H1 (cell line): ENCODE measurements at regions not wholly inside any gene's neighbourhood (a gene's known extent, or its start where the extent isn't known, plus 50 kb on each side); places are given as distances from the start of the nearest gene placed in this dataset.

Source experiments
- BACH1 ChIP-seq: IDR thresholded peaks from 2 replicates; pipeline ENCODE4 v1.6.1; 2012; ENCODE audit warnings: low read length, improper control_type of control experiment
- CHD1 ChIP-seq: IDR thresholded peaks from 2 replicates; pipeline ENCODE4 v1.6.1; 2012; ENCODE audit warnings: low read depth, low read length, improper control_type of control experiment
- CREB1 ChIP-seq: IDR thresholded peaks from 2 replicates; pipeline ENCODE4 v1.6.1; 2012; ENCODE audit warnings: inconsistent platforms
- CTBP2 ChIP-seq: IDR thresholded peaks from 2 replicates; pipeline ENCODE4 v1.7.0; 2011; ENCODE audit warnings: borderline replicate concordance, mild to moderate bottlenecking, moderate library complexity, mixed read lengths, low read length; ENCODE audit not compliant: insufficient read depth, insufficient read length
- JUN ChIP-seq: IDR thresholded peaks from 2 replicates; pipeline ENCODE4 v1.6.1; 2011; ENCODE audit warnings: low read depth, mild to moderate bottlenecking, improper control_type of control experiment, low read length
- ZNF274 ChIP-seq: IDR thresholded peaks from 2 replicates; pipeline ENCODE4 v1.7.0; 2012; ENCODE audit warnings: low read length, borderline replicate concordance; ENCODE audit errors: extremely low read depth
- TF ChIP-seq, protein P1 (sequence below): IDR thresholded peaks from 2 replicates; pipeline ENCODE4 v1.6.1; 2011; ENCODE audit warnings: low read depth, mild to moderate bottlenecking, low read length; ENCODE audit not compliant: insufficient read depth

DNA sequence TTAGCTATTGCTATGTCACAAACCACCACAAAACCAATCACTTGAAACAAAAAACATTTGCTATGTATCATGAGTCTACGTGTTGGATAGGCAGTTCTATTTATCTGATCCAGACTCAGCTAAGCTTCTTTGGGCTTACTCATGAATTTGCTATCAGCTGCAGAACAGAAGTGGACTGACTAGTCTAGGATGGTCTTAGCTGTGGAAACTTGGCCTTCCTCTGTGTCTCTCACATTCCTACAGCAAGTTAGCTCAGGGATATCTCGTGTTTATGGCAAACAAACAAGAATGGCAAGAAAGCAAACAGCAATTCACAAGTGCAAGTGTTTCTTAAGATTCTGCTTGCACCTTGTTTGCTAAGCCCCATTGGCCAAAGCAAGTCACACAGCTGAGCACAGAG, 288.0 kb upstream of the TNP1 start (continued):
- TF ChIP-seq BACH1 (no peak), ZNF274 (no peak), CREB1 (no peak), CTBP2 (no peak), JUN (no peak), CHD1 (no peak)
- TF ChIP-seq, protein P1, sequence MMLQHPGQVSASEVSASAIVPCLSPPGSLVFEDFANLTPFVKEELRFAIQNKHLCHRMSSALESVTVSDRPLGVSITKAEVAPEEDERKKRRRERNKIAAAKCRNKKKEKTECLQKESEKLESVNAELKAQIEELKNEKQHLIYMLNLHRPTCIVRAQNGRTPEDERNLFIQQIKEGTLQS, result no peak
